ENCODE measurements at regions not wholly inside any gene's neighbourhood (a gene's known extent, or its start where the extent isn't known, plus 50 kb on each side); places are given as distances from the start of the nearest gene placed in this dataset.

DNA sequence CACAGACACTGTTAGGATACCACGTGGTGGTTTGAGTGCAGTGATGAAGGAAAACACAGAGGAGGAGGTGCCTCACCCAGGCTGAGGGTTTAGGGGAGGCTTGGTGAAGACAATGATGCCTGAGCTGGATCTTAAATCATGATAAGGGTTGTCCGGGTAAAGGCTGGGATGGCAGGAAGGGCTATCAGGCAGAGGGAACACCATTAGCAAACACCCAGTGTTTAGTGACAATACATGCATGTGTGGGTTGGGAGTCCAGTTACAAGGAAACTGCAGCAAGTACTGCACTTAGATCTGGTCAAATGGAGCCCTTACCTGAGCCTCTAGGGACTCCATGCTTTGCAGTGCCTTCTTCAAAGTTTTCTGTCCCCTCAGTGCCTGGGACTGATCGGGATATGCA lies 79.8 kb upstream of the MBOAT2 start:
- no peak overlapping the region for H3K27ac ChIP-seq (ENCODE audit: insufficient read depth, low read depth, low read length)
- H3K27me3 ChIP-seq (ENCODE audit: control insufficient read depth in 2 of 2, insufficient read depth in 2 of 2, low read length in 2 of 2): no peaks in the 10 kb centered on the region
- FAIRE-seq (no peak), DNase-seq (ENCODE audit: low read depth, low spot score) (no peak)
- POLR2A ChIA-PET: no interaction called here
- intact Hi-C loops (cut with micrococcal nuclease): no loop called here
- no peaks in the 10 kb centered on the region for H3K4me1 ChIP-seq (ENCODE audit: control insufficient read depth, extremely low read depth, insufficient read depth, low read length)
- H4K20me1 ChIP-seq (replicated peaks; ENCODE audit: control insufficient read depth, extremely low read depth, insufficient read depth, low read length): no peaks in the 10 kb centered on the region
- H3K36me3 ChIP-seq (ENCODE audit: control insufficient read depth in 2 of 2, extremely low read depth in 1 of 2, insufficient read depth in 2 of 2, low read length in 2 of 2): no peaks in the 10 kb centered on the region
- no peak overlapping the region for H2AFZ ChIP-seq (ENCODE audit: low read depth, low read length)
- dilution Hi-C loops (cut with MboI; ENCODE audit: extremely low pct_ligation_motif_present, low sequenced_read_pairs): no loop called here
- H3K4me2 ChIP-seq (ENCODE audit: insufficient read depth, low read length): no peak overlapping the region
- no peak for TF ChIP-seq GATA2 (IDR thresholded peaks at IDR 0.05; ENCODE audit: insufficient read depth, insufficient read length, low read depth, low read length)
- TF ChIP-seq, protein P1, sequence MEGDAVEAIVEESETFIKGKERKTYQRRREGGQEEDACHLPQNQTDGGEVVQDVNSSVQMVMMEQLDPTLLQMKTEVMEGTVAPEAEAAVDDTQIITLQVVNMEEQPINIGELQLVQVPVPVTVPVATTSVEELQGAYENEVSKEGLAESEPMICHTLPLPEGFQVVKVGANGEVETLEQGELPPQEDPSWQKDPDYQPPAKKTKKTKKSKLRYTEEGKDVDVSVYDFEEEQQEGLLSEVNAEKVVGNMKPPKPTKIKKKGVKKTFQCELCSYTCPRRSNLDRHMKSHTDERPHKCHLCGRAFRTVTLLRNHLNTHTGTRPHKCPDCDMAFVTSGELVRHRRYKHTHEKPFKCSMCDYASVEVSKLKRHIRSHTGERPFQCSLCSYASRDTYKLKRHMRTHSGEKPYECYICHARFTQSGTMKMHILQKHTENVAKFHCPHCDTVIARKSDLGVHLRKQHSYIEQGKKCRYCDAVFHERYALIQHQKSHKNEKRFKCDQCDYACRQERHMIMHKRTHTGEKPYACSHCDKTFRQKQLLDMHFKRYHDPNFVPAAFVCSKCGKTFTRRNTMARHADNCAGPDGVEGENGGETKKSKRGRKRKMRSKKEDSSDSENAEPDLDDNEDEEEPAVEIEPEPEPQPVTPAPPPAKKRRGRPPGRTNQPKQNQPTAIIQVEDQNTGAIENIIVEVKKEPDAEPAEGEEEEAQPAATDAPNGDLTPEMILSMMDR (IDR thresholded peaks at IDR 0.05; ENCODE audit: extremely low read depth in 1 of 2, insufficient read depth in 1 of 2, low read depth in 1 of 2, low read length in 2 of 2): no peak
- TF ChIP-seq, protein P2, sequence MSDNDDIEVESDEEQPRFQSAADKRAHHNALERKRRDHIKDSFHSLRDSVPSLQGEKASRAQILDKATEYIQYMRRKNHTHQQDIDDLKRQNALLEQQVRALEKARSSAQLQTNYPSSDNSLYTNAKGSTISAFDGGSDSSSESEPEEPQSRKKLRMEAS (IDR thresholded peaks at IDR 0.05; ENCODE audit: insufficient read depth, insufficient read length): no peak
- TF ChIP-seq POLR2A (IDR thresholded peaks at IDR 0.05; ENCODE audit: low read depth, low read length): no peak
- TF ChIP-seq JUN (IDR thresholded peaks at IDR 0.05; ENCODE audit: borderline replicate concordance, insufficient read depth, insufficient read length, low read depth): no peak
- TF ChIP-seq POLR2AphosphoS5 (IDR thresholded peaks at IDR 0.05; ENCODE audit: insufficient read depth, low read depth, low read length): no peak
- TF ChIP-seq FOS (IDR thresholded peaks at IDR 0.05; ENCODE audit: borderline replicate concordance, insufficient read depth, low read length): no peak
- TF ChIP-seq EZH2 (IDR thresholded peaks at IDR 0.05; ENCODE audit: borderline replicate concordance, low read depth, low read length, severe bottlenecking): no peak
- no peak for TF ChIP-seq MYC (IDR thresholded peaks at IDR 0.05; ENCODE audit: low read depth, low read length)
- CTCF ChIA-PET: no interaction called here
- H3K9me3 ChIP-seq (replicated peaks; ENCODE audit: control insufficient read depth, insufficient read depth, low read length): no peaks in the 10 kb centered on the region
- H3K4me3 ChIP-seq (replicated peaks in 1 of 3; ENCODE audit: insufficient read depth in 1 of 3, low read depth in 1 of 3, low read length in 3 of 3): no peak overlapping the region
- H3K9me1 ChIP-seq (replicated peaks; ENCODE audit: control insufficient read depth, extremely low read depth, insufficient read depth, low read length): no peaks in the 10 kb centered on the region
- H3K79me2 ChIP-seq (ENCODE audit: control insufficient read depth, insufficient read depth, low read length): no peaks in the 10 kb centered on the region
- BruUV-seq (replicated peaks): no TSS peak
- H3K9ac ChIP-seq (replicated peaks; ENCODE audit: extremely low read depth, insufficient read depth, low read length): no peak overlapping the region
